Fibroblast of pulmonary artery (primary cell): ENCODE measurements at regions not wholly inside any gene's neighbourhood (a gene's known extent, or its start where the extent isn't known, plus 50 kb on each side); places are given as distances from the start of the nearest gene placed in this dataset.
A peak's percentile ranks its signal among the peaks of the same experiment; 100 is the strongest.

ENCODE experiments used
- DNase-seq: peaks from one replicate; pipeline ENCODE4 v3.0.0-alpha.2; 2010; ENCODE audit warnings: low read depth
- H3K4me3 ChIP-seq: replicated peaks from 2 replicates; pipeline ENCODE4 v1.5.1; 2011; ENCODE audit warnings: low read depth, mild to moderate bottlenecking, control low read depth, low read length, moderate library complexity
- TF ChIP-seq, protein P1 (sequence below): IDR thresholded peaks from 2 replicates; pipeline ENCODE4 v1.5.1; 2011; ENCODE audit warnings: mild to moderate bottlenecking, control low read depth, low read length, inconsistent platforms; ENCODE audit errors: missing control alignments

DNA sequence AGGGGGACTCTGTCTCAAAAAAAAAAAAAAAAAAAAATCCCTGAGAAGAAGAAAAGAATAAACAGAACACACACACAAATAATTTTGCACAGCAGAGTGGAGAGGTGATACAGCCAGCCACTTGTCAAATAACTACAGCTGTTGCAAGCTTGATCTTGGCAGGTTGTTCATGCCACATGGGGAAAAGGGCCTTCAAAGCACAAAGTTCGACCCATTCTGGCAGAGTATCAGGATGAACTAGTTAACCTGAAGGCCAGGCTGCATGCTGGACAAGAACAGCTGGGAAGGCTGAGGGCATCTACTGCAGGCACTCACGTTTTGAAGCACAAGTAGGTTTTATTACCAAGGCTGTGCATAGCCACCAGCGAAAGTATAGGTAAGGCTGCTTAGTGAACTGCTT lies 104.1 kb downstream of the KCTD15 start:
- DNase-seq: no peak
- no peak overlapping the region for H3K4me3 ChIP-seq
- TF ChIP-seq, protein P1, sequence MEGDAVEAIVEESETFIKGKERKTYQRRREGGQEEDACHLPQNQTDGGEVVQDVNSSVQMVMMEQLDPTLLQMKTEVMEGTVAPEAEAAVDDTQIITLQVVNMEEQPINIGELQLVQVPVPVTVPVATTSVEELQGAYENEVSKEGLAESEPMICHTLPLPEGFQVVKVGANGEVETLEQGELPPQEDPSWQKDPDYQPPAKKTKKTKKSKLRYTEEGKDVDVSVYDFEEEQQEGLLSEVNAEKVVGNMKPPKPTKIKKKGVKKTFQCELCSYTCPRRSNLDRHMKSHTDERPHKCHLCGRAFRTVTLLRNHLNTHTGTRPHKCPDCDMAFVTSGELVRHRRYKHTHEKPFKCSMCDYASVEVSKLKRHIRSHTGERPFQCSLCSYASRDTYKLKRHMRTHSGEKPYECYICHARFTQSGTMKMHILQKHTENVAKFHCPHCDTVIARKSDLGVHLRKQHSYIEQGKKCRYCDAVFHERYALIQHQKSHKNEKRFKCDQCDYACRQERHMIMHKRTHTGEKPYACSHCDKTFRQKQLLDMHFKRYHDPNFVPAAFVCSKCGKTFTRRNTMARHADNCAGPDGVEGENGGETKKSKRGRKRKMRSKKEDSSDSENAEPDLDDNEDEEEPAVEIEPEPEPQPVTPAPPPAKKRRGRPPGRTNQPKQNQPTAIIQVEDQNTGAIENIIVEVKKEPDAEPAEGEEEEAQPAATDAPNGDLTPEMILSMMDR: no peak

GRCh38 chr19:33902395-33902794 lies 105.7 kb downstream of the KCTD15 start:
- DNase-seq: no peak
- no peak overlapping the region for H3K4me3 ChIP-seq
- TF ChIP-seq, protein P1: no peak

DNA sequence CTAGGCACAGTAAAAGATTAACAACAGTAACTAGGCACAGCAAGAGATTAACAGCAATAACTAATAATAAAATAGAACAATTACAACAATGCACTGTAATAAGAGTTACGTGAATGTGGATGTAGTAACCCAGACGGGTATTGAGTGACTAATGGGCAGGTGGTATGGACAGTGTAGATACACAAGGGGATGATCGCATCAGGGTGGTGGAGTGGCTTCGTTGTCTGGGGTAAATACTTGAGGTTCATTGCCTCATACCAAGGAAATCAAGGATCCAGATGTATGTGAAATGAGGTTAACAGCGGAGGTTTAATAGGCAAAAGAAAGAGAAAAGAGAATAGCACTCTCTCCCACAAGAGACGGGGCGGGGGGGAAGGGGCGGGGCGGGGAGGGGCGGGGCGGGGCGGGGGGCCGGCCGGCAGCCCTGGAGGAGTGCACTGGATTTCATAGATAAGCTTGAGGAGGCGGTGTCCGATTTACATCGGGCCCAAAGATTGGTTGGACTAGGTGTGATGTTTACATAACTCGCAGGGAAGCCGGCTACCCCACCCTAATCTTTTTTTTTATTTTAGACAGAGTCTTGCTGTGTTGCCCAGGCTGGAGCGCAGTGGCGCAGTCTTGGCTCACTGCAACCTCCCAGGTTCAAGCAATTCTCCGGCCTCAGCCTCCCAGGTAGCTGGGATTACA lies 106.3 kb downstream of the KCTD15 start:
- TF ChIP-seq, protein P1: no peak
- no peak overlapping the region for H3K4me3 ChIP-seq
- no peak for DNase-seq

DNA sequence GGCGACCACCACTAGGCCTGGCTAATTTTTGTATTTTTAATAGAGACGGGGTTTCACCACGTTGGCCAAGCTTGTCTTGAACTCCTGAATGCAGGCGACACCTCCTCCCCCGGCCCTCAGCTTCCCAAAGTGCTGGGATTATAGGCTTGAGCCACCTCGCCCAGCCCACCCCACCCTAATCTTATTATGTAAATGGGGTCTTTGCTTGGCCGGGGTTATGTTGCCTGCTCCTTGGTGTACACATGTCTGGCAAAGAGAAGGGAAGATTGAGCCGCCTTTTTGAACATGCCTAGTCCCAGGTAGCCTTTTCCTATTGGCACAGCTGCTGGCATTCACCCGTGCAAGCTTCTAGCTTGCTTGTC lies 106.8 kb downstream of the KCTD15 start:
- TF ChIP-seq, protein P1: no peak
- no peak overlapping the region for H3K4me3 ChIP-seq
- DNase-seq: no peak

DNA sequence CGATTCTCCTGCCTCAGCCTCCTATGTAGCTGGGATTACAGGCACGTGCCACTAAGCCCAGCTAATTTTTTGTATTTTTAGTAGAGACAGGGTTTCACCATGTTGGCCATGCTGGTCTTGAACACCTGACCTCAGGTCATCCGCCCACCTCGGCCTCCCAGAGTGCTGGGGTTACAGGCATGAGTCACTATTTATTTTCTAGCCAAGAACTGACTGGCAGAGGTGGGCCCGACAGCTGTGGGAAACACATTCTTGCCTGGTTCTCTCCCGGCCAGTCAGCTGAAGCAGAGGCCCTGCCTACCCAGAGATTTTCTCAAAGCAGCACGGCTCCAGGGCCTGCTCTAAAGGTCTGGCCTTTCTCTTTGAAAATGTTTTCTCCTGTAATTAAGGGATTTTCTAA lies 108.0 kb downstream of the KCTD15 start:
- H3K4me3 ChIP-seq: no peak overlapping the region
- peak; percentile 39 for DNase-seq
- TF ChIP-seq, protein P1: no peak

DNA sequence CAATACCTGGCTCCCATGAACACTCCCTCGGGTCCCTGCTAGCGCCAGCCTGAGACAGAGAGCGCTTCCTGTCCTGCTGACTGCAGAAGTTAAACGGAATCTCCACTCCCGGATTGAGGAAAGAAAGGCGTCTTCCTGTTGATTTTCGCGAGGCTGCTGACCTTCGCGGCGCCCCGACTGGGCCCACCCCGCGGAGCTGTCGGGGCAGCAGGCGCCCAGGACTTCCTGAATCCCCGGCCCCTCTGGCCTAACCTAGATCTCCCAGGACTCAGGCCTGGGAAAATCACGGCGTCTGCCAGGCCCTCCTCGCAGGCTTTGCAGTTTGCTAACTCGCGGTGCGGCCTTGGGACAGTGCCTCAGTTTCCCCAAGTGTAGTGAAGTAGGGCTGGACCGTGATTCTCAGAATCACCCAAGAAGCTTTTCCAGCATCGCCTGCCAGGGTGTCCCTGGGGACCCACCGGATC lies 108.8 kb downstream of the KCTD15 start:
- TF ChIP-seq, protein P1: no peak

More for the DNA sequence above, 108.8 kb downstream of the KCTD15 start:
- peak overlapping the region; percentile 46 for H3K4me3 ChIP-seq
- DNase-seq: no peak
